SK-N-SH (cell line): ENCODE measurements at regions not wholly inside any gene's neighbourhood (a gene's known extent, or its start where the extent isn't known, plus 50 kb on each side); places are given as distances from the start of the nearest gene placed in this dataset.

Experiments used
- CTCF ChIA-PET: fragments of 300-600, 350-600 bp; formaldehyde crosslinking; extraction: SDS; loops from one replicate; lab custom pipeline; 2021; lab: Yijun Ruan, JAX
- POLR2A ChIA-PET: fragments of 350-600 bp; sonication (Branson Sonifier 250); formaldehyde crosslinking; extraction: SDS; loops from one replicate; lab custom pipeline; 2020; ENCODE audit warnings: antibody characterized with exemption, inconsistent platforms; lab: Yijun Ruan, JAX
- DNase-seq: peaks from one replicate; pipeline ENCODE4 v3.0.0; 2012
- H2AFZ ChIP-seq: fragments of 200-600 bp; sonication (generic); 2 replicates; pipeline ENCODE4 v1.8.1; 2016; ENCODE audit warnings: antibody characterized with exemption, mild to moderate bottlenecking, low read depth
- H3F3A ChIP-seq: fragments of 200-600 bp; sonication (generic); replicated peaks from 2 replicates; pipeline ENCODE3; 2016; ENCODE audit warnings: antibody characterized with exemption, mild to moderate bottlenecking; ENCODE audit not compliant: insufficient read depth
- H3K27ac ChIP-seq, 2 experiments: fragments of 200-500 bp in 1 of 2; fragments of 200-600 bp in 1 of 2; sonication (Bioruptor generic) in 1 of 2; sonication (generic), shearing (Covaris generic) in 1 of 2; 2 replicates each; pipeline versions ENCODE4 v1.5.1 to v1.6.1; 2014 to 2016; ENCODE audit warnings: low read depth in 2 of 2, inconsistent platforms in 1 of 2, low read length in 1 of 2, mild to moderate bottlenecking in 1 of 2, mixed read lengths in 1 of 2
- H3K27me3 ChIP-seq: fragments of 200-600 bp; sonication (generic), shearing (Covaris generic); 2 replicates; pipeline ENCODE4 v1.6.1; 2016; ENCODE audit warnings: mixed run types; ENCODE audit not compliant: insufficient read depth
- H3K36me3 ChIP-seq, 2 experiments: fragments of 200-500 bp in 1 of 2; fragments of 200-600 bp in 1 of 2; sonication (Bioruptor generic) in 1 of 2; sonication (generic) in 1 of 2; replicated peaks in 1 of 2; 2 replicates each; pipeline versions ENCODE3 to v1.5.1; 2014 to 2016; ENCODE audit warnings: low read length in 1 of 2, mild to moderate bottlenecking in 1 of 2; ENCODE audit not compliant: insufficient read depth in 2 of 2, control insufficient read depth in 1 of 2
- H3K4me1 ChIP-seq, 2 experiments: fragments of 200-500 bp in 1 of 2; fragments of 200-600 bp in 1 of 2; sonication (Bioruptor generic) in 1 of 2; sonication (generic), shearing (Covaris generic) in 1 of 2; 2 replicates each; pipeline versions ENCODE4 v1.5.1 to v1.6.1; 2014 to 2016; ENCODE audit warnings: low read depth in 1 of 2, low read length in 1 of 2, mixed run types in 1 of 2; ENCODE audit not compliant: insufficient read depth in 2 of 2, control insufficient read depth in 1 of 2
- H3K4me2 ChIP-seq: fragments of 200-600 bp; sonication (generic), shearing (Covaris generic); 2 replicates; pipeline ENCODE4 v1.6.1; 2017; ENCODE audit warnings: mixed run types
- H3K4me3 ChIP-seq, 2 experiments: fragments of 200-500 bp in 1 of 2; fragments of 200-600 bp in 1 of 2; sonication (Bioruptor generic) in 1 of 2; sonication (generic), shearing (Covaris generic) in 1 of 2; 2 replicates each; pipeline versions ENCODE4 v1.5.1 to v1.8.1; 2014 to 2016; ENCODE audit warnings: low read depth in 2 of 2, inconsistent platforms in 1 of 2, low read length in 1 of 2, mild to moderate bottlenecking in 1 of 2, mixed read lengths in 1 of 2, moderate library complexity in 1 of 2
- H3K79me2 ChIP-seq: fragments of 200-600 bp; sonication (generic); 2 replicates; pipeline ENCODE4 v1.8.1; 2017; ENCODE audit warnings: mild to moderate bottlenecking; ENCODE audit not compliant: insufficient read depth
- H3K9ac ChIP-seq: fragments of 200-600 bp; sonication (generic); 2 replicates; pipeline ENCODE4 v1.6.1; 2017; ENCODE audit warnings: mixed run types
- H3K9me2 ChIP-seq: fragments of 200-600 bp; sonication (generic); 2 replicates; pipeline ENCODE4 v1.6.1; 2017; ENCODE audit warnings: mixed run types
- H3K9me3 ChIP-seq: fragments of 200-600 bp; sonication (generic); 2 replicates; pipeline ENCODE4 v1.6.1; 2017; ENCODE audit warnings: mixed run types, mild to moderate bottlenecking, moderate library complexity
- H4K20me1 ChIP-seq: fragments of 200-600 bp; sonication (generic); 2 replicates; pipeline ENCODE4 v1.6.1; 2017; ENCODE audit warnings: mild to moderate bottlenecking, mixed run types; ENCODE audit not compliant: insufficient read depth
- ELF1 ChIP-seq: IDR thresholded peaks from 2 replicates; pipeline ENCODE4 v1.4.0; 2012
- FOSL2 ChIP-seq: IDR thresholded peaks from 2 replicates; pipeline ENCODE4 v1.4.0; 2012; ENCODE audit warnings: low read depth, mild to moderate bottlenecking, moderate library complexity, borderline replicate concordance
- GABPA ChIP-seq: IDR thresholded peaks from 2 replicates; pipeline ENCODE4 v1.4.0; 2012; ENCODE audit warnings: low read depth, mild to moderate bottlenecking
- GATA2 ChIP-seq: sonication (generic); formaldehyde crosslinking; IDR thresholded peaks from 2 replicates; pipeline ENCODE4 v1.5.0; 2020; ENCODE audit warnings: mild to moderate bottlenecking, missing genetic modification reagents
- MEF2A ChIP-seq: IDR thresholded peaks from 2 replicates; pipeline ENCODE4 v1.4.0; 2012; ENCODE audit warnings: low read depth, borderline replicate concordance
- MXI1 ChIP-seq: IDR thresholded peaks from 2 replicates; pipeline ENCODE4 v1.6.1; 2012; ENCODE audit warnings: mild to moderate bottlenecking, low read depth, low read length, improper control_type of control experiment
- NFIC ChIP-seq: IDR thresholded peaks from 2 replicates; pipeline ENCODE4 v1.4.0; 2012; ENCODE audit warnings: borderline replicate concordance
- NRF1 ChIP-seq: IDR thresholded peaks from 2 replicates; pipeline ENCODE4 v1.6.1; 2012; ENCODE audit warnings: low read depth, mild to moderate bottlenecking, low read length
- POLR2AphosphoS5 ChIP-seq: IDR thresholded peaks from 2 replicates; pipeline ENCODE4 v1.6.1; 2012; ENCODE audit warnings: low read depth, low read length
- SMC3 ChIP-seq: IDR thresholded peaks from 2 replicates; pipeline ENCODE4 v1.6.1; 2012; ENCODE audit warnings: low read depth, low read length, improper control_type of control experiment
- TAF1 ChIP-seq: IDR thresholded peaks from 2 replicates; pipeline ENCODE4 v1.6.1; 2012; ENCODE audit warnings: low read depth, mild to moderate bottlenecking, low read length, moderate library complexity, borderline replicate concordance
- TCF12 ChIP-seq: IDR thresholded peaks from 2 replicates; pipeline ENCODE4 v1.4.0; 2012
- WGBS: methylation state at CpG from one replicate; pipeline ENCODE4 v1.1.6; 2017; ENCODE audit warnings: low lambda C conversion rate; 5-methylcytosine and 5-hydroxymethylcytosine counted together
- TF ChIP-seq, protein P1 (sequence below): IDR thresholded peaks from 2 replicates; pipeline ENCODE4; 2012

DNA sequence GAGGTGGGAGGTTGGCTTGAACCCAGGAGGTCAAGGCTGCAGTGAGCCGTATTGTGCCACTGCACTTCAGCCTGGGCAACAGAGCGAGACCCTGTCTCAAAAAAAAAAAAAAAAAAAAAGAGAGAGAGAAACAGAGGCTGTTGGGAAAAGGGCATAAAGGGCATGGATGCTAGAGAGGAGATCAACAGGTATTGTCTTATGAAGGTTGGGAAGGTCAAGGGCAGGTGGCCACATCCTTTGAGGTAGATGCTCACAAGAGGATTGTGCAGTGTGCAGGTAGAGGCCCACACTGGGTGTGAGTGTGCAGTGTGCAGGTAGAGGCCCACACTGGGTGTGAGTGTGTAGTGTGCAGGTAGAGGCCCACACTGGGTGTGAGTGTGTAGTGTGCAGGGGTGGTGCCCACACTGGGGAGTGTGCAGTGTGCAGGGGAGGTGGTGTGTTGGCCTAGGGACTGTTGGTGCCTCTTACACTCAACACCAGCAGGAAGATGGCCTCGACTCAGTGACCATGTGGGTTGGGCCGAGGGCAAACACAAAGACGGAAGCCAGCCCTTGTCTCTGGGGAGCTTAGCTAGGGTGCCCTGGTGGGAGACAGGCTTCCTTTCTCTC lies 404.9 kb upstream of the TNRC6C start:
- Histone ChIP-seq H3K9ac (no peak overlapping the region), H3K79me2 (no peaks in the 10 kb centered on the region), H3K27ac (no peak overlapping the region), H2AFZ (no peak overlapping the region), H3K4me2 (no peak overlapping the region), H4K20me1 (no peaks in the 10 kb centered on the region), H3K4me3 (no peak overlapping the region), H3K36me3 (no peaks in the 10 kb centered on the region), H3K9me3 (no peaks in the 10 kb centered on the region), H3F3A (no peaks in the 10 kb centered on the region), H3K9me2 (no peaks in the 10 kb centered on the region), H3K4me1 (peaks cover 0 to 18% of the 10 kb centered on the region in 2 experiments; a peak in 1 of 4 replicates), H3K27me3 (peaks cover 33% of the 10 kb centered on the region)
- 49% methylated on average over 5 of the region's 5 CpGs for WGBS
- CTCF ChIA-PET: interaction anchor here (1.1 to 5.9 kb wide), 6 partner anchors 10 to 493 kb away, joined by 3 to 60 read pairs (median 6); no protein-coding TSS in a partner anchor
- no peak for DNase-seq
- POLR2A ChIA-PET: no interaction called here
- no peak for TF ChIP-seq SMC3
- no peak for TF ChIP-seq GATA2 (CRISPR knock-in tag)
- TF ChIP-seq NFIC: no peak
- no peak for TF ChIP-seq ELF1
- no peak for TF ChIP-seq MEF2A
- TF ChIP-seq, protein P1, sequence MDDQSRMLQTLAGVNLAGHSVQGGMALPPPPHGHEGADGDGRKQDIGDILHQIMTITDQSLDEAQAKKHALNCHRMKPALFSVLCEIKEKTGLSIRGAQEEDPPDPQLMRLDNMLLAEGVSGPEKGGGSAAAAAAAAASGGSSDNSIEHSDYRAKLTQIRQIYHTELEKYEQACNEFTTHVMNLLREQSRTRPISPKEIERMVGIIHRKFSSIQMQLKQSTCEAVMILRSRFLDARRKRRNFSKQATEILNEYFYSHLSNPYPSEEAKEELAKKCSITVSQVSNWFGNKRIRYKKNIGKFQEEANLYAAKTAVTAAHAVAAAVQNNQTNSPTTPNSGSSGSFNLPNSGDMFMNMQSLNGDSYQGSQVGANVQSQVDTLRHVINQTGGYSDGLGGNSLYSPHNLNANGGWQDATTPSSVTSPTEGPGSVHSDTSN: no peak
- TF ChIP-seq FOSL2: no peak
- TF ChIP-seq POLR2AphosphoS5: no peak
- no peak for TF ChIP-seq NRF1
- no peak for TF ChIP-seq TCF12

DNA sequence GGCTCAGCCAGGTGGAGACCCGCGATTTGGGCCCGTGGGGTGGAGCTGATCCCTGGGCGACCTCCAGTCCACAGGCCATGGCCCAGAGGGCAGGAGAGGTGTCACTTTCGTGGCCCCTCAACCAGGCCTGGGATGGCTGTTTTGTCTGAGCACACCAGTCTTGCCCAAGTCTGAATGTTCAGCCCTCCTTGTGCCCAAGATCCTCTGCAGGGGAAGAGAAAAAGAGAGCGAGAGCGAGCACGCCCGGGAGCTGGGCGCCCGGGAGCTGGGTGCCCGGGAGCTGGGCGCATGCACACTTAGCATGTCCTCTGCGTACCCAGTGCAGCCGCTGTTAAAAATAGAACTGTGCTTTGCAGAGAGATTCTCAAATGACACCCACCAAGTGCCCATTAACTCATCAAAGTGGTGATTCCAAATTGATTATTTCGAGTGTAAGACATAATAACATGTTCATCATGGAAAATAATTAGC lies 403.3 kb upstream of the TNRC6C start:
- no peak overlapping the region for H3K9ac ChIP-seq
- no peak overlapping the region for H2AFZ ChIP-seq
- H3F3A ChIP-seq: no peaks in the 10 kb centered on the region
- no peak overlapping the region for H3K4me2 ChIP-seq
- no peaks in the 10 kb centered on the region for H3K9me2 ChIP-seq
- ChIA-PET POLR2A (no interaction called here), CTCF (interaction anchor here (0.6 to 5.9 kb wide), 5 partner anchors 11 to 491 kb away, joined by 3 to 60 read pairs (median 3); no protein-coding TSS in a partner anchor)
- no peak overlapping the region for H3K4me3 ChIP-seq
- no peaks in the 10 kb centered on the region for H4K20me1 ChIP-seq
- WGBS: 75% methylated on average over 16 of the region's 16 CpGs
- no peaks in the 10 kb centered on the region for H3K79me2 ChIP-seq
- no peaks in the 10 kb centered on the region for H3K9me3 ChIP-seq
- H3K36me3 ChIP-seq: no peaks in the 10 kb centered on the region
- DNase-seq: peak; percentile 56
- TF ChIP-seq TAF1 (no peak), GABPA (no peak), MXI1 (no peak)
- TF ChIP-seq, all 33 proteins: peak for 0
- Histone ChIP-seq H3K27ac (no peak overlapping the region), H3K4me1 (peaks cover 0 to 18% of the 10 kb centered on the region in 2 experiments; a peak in 1 of 4 replicates), H3K27me3 (peaks cover 45% of the 10 kb centered on the region)
